ENCODE measurements at regions not wholly inside any gene's neighbourhood (a gene's known extent, or its start where the extent isn't known, plus 50 kb on each side); places are given as distances from the start of the nearest gene placed in this dataset.

DNA sequence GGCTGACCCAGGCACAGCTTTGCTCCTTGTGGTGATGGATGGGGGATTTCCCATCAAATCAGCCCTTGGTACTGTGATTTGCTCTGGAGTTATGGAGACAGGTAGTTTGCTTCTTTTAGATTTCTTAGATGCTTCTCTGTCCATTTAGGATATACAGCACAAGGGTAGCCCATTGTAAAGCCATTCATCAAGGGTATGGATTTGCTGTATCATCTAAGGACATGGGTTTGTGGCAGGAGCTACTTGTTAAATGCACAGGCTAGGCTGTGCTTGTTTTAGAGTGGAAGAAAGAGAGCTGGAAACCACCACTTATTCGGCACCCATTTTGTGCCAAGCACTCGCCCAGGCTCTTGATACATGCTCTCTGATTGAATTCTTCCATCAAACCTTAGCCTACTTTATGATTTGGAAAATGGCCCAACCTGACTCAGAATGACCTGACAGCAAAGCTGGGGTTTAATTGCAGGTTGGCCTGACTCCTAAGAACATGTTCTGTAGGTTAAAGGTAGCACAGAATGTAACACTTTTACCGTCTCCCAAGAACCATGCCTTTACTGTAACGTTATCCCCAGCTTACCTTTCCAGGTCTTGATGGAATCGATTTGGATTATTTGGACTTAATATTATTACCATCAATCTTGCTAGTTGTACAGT is 168.0 kb downstream of the SNX10 start:
- no peak for DNase-seq

DNA sequence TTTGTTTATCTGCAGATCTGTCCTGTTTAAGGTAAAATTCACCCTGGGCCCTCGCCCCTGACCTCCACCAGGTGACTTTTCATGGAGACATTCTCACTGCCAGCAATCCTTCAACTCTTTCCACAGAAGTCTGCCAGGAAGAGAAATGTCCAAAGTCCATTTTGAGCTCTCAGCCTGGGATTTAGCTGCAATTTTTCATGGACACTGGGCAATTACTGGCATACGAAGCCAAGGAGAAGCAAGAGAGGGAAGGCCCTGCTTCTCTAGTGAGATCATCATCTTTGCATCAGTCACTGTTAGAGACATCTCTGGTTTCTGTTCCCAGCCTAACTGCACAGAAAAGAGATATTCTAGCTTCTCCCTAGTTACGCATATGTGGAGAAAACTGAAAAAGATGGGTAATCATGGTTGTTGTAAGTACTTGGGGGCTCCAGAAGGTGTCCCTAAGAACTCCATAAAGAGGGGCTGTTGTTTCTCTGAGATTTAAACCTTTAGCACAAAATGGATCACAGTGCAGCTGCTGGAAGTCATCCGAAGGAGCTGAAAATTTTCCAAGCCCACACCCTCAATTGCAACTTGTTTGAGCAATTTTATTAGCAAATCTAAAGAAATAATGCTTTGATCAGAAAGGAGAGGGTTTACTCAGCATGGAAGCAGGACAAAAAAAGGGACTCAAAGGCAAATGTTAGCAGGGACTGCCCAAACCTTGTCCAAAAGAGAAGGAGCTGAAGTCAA is 168.9 kb downstream of the SNX10 start:
- DNase-seq = no peak

GRCh38 chr7:26461518-26461917 is 169.9 kb downstream of the SNX10 start:
- DNase-seq = no peak

DNA sequence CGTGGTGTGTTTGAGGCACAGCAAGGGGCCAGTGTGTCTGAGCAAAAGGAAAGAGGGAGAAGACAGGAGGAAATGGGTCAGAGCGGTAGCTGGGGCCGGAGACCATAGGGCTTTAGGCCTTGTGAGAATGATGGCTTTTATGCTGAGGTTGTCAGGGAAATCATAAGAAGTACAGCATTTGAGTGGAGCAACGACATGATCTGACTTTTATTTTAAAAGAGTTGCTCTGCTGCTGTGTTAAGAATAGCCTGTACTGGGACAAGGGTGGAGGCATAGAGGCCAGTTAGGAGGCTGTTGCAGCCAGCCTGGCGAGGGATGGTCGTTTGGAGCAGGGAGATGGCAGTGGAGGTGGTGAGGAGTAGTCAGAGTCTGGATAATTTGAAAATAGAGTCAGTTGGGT is 174.3 kb downstream of the SNX10 start:
- no peak for DNase-seq

DNA sequence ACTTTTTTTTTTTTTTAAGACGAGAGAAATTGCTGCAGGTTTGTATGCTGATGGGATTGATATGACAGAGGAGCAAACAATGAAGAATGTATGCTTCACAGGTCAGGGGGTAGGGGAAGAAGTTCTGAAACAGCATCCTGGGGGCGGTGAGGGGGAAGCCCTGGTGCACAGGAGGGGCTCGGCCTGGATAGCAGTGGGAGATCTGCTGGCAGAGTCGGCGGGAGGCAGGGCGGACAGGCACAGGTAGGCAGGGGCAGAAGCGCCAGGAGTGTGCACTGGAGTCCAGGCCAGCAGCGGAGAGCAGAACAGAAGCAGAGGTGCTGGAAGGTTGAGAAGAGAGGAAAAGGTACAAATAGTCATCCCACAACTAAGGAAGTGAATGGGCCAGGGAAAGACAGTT is 175.4 kb downstream of the SNX10 start:
- DNase-seq = no peak

- DNase-seq = no peak
Observed at GRCh38 chr7:26467541-26467940, 175.9 kb downstream of the SNX10 start.

- no peak for DNase-seq
Observed at GRCh38 chr7:26468625-26469024, 177.0 kb downstream of the SNX10 start.

DNA sequence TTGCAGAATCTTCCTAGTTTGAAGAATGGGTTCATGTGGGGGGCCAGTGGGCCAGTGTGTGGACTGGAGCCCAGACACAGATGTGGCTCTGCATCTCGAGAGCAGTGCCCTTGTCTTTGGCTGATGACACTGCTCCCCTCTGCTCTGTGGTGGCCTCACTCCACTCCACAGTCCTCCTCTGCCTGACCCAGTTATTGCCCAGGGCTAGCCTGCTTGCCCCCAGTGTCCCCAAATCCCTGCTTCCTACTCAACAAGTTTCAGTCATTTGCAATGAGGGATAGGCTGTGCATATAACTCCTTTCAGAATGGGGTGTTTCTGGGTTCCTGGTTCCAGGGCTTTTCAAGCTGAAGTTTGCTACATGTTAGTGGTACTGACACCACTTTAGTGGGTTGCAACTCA is 177.5 kb downstream of the SNX10 start:
- no peak for DNase-seq

DNA sequence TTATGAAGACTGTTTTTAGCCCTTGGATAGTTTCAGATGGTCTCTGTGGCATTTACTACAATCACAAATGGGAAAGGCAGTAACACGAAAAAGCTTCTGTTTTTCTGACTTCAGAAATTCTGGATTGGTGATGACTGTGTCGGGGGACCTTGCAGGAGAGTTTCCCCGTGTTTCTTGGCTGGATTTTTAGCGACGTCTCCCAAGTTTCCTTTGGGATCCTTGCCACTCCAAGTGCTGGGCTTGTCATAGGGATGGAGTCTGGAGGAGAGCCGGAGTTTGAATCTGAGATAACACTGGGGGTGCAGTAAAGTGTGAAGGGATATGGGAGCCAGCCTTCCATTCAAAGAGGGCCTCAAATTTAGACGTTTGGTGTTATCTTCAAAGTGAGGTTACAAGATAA is 179.0 kb downstream of the SNX10 start:
- no peak for DNase-seq

DNA sequence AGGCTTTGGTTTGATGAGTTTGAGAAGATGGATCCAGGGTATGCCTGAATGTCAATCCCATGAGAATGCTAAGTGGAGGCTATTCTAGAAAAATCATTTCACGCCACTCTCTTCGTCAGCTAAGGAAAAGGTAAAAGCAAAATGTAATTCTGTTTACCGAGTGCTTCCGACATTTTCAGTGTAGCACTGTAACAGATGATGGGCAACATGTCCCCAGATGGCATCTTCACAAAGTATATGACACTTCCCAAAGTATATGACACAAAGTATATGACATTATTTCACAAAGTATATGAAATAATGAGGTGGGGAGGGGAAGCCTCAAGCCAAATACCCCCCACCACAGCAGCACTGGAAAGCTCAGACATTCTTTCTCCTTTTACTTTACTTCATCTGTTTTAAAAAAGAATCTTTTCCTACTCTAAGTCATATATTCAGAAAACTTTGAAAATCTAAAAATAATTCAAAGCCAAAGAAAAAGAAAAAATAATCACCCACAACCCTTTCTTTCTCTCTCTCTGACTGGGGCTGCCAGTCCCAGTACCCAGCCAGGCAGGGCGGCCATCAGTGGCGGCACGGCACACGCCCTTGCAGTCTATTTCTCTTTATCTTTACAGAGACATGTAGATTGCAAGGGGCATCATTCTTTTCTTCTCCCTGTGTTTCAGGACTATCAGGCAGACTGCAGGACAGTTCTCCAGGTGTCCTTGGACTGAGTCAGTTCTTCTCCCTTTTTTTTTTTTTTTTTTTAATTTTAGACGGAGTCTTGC is 179.8 kb downstream of the SNX10 start:
- DNase-seq = no peak

DNA sequence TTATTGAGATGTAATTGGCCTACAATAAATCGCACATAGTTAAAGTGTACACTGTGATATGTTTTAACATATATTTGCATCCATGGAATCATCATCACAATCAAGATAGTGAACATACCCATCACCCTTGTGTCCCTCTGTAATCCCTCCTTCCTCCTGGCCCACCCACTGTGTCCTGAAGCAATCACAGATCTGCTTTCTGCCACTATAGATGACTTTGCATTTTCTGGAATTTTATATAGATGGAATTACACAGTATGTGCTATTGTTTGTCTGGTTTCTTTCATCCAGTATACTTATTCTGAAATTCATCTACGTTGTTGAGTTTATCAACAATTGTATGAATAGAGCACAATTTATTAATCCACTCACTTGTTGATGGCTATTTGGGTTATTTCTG is 181.3 kb downstream of the SNX10 start:
- DNase-seq = no peak

- DNase-seq = no peak
Observed at GRCh38 chr7:26476271-26476670, 184.6 kb downstream of the SNX10 start.

DNA sequence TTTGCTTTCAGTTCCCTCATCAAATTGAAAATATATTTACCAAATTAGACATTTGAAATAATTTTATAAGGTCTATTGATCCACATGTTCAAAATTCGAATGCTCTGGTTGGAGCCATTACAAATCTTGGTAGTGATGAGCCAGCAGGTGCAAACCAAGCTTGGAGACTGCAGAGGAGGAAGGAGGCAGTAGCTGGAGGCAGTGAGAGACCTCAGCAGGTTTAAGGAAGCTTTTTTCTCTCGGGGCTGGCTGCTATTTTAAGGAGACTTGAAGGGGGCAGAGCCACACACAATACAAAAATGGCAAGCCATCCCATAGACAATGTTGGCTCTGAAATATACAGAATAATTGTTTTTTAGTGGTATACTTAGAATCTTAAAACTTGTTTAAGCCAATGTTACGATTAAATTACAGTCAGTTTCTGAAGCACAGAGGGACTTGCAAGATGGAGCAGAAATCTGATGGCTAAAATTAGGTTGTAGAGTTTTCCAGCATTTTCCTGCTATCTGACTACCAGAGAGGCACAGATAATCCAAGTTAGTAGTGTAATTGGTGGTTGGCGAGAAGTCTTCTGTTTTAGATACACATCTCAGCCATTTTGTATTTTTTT is 185.8 kb downstream of the SNX10 start:
- no peak for DNase-seq

GRCh38 chr7:26478550-26478949 is 186.9 kb downstream of the SNX10 start:
- no peak for DNase-seq

GRCh38 chr7:26479581-26479980 is 187.9 kb downstream of the SNX10 start:
- no peak for DNase-seq

GRCh38 chr7:26480156-26480555 is 188.5 kb downstream of the SNX10 start:
- DNase-seq = no peak

DNA sequence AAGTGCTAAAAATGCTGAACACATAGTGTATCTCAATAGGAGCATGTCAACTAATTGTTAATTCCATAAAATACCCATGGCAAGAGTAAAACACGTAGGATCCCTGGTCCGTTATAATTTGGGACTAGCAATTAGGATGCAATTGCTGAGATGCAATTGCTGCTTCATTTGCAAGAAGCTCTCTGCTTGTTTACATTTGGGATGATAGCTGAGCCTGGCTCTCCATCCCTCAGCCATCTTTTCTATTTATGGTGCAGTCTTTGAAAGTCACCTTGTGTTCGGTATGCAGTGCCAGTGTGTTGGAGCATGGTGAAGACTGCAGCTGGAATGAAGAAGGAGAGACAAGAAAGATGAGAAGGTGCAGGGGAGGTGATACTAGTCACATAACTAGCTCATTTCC is 191.3 kb downstream of the SNX10 start:
- DNase-seq = no peak

- DNase-seq = no peak
Observed at GRCh38 chr7:26483843-26484242, 192.2 kb downstream of the SNX10 start.

- no peak for DNase-seq
Observed at GRCh38 chr7:26485367-26485934, 193.8 kb downstream of the SNX10 start.

GRCh38 chr7:26486153-26486552 is 194.5 kb downstream of the SNX10 start:
- DNase-seq = no peak

DNA sequence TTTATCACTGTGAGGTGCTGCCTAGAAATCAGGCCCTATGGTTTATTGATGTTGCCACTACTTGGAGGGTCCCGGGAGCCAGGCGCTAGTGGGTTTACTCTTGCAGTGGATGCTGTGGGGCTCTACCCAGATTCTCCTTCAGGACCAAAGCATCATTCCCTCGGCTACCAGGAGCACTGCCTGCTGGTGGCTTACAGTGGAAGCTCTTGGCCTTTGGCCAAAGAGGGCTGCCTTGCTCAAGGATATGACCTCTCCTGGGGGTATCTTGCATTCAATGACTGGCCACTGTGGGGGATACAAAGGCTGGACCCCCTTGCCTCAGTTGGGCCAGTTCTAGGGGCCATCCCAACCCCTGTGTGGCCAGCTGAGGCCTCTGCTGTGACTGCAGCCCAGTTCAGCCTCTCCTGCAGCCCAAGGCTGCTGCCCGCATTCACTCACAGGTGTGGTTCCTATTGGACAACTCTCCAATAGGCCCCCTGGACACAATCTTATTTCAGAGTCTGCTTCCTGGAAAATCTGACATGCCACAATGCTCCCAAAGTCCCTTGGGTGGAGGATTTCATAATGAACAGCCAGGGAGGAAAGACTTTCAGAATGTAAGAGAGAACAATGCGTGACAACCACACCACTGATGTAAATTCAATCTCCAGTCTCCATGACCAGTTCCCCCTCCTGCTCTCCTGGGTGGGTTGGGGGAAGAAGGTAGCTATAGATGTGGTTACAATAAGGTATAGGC is 196.3 kb downstream of the SNX10 start:
- no peak for DNase-seq

DNA sequence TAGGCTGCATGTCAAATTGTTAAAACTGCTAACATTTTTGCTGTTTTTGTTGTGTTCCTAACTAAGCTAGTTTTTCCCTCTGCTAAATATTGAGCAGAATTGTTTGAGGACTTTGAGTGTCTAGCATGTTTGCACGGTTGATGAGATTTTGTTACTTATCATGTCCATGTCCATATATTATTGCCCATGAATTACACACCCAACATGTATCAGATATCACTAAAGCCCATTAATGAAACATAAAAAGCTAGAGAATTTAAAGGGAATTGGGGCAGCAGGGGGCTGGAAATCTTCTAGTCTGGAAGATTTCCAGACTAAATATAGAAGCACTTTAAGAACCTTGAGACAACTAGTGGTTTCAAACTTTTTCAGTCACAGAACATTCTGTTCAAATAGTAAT is 197.7 kb downstream of the SNX10 start:
- DNase-seq = no peak

Data from NCI-H2029 treated with DMSO at 0.1 percent for 48 hours (cell line).